KOPT-K1 (cell line): ENCODE measurements at regions not wholly inside any gene's neighbourhood (a gene's known extent, or its start where the extent isn't known, plus 50 kb on each side); places are given as distances from the start of the nearest gene placed in this dataset.

Source experiments
- H3K27ac ChIP-seq: fragments of 200-600 bp; sonication (generic); 2 replicates; pipeline ENCODE4 v1.5.1; 2016; ENCODE audit warnings: antibody characterized with exemption, mild to moderate bottlenecking, low read depth, low read length; ENCODE audit not compliant: poor library complexity, severe bottlenecking
- H3K36me3 ChIP-seq: fragments of 200-600 bp; sonication (generic); 2 replicates; pipeline ENCODE4 v1.5.1; 2017; ENCODE audit warnings: antibody characterized with exemption, mild to moderate bottlenecking, low read length, moderate library complexity; ENCODE audit not compliant: insufficient read depth
- H3K9me3 ChIP-seq: fragments of 200-600 bp; sonication (generic); 2 replicates; pipeline ENCODE4 v1.5.1; 2017; ENCODE audit warnings: antibody characterized with exemption, low read length, mild to moderate bottlenecking; ENCODE audit not compliant: insufficient read depth, poor library complexity, severe bottlenecking

DNA sequence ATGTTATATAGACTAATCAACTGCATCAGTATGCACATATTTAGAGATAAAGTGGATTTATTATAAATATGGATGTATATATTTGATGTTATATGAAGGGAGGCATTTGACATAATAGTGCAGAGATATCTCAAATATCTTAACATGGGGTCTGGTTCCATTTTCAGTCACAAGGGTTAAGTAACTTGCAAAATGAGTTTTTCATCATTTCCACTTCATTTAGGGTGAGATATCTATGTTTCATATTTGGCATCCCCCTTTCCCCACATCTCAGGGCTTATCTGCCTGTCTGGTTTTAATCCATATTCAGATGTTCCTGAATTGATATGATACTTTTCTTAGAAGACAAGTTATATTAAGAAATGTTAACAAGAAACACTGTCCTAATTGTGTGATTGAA, 2141.2 kb downstream of the PCDH9 start:
- no peaks in the 10 kb centered on the region for H3K36me3 ChIP-seq
- H3K9me3 ChIP-seq, result no peaks in the 10 kb centered on the region
- H3K27ac ChIP-seq, result no peak overlapping the region

DNA sequence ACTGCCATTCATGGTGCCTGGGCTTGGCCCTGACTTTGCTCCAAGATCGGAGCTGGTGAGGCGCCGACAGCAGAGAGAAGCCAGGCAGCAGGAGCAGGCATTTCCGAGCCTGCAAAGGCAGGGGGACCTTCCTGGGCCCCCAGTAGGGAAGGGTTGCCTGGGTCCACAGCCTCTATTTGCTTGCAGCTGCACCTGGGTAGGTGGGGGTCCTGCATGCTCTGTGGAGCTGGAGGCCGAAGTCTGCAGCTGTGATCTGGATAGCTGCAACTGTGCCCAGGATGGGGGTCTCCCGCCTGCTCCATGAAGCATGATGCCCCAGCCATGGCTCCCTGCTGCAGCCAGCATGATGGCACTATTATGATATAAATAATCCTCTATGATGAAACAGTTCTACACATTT, 2144.2 kb downstream of the PCDH9 start:
- Histone ChIP-seq H3K36me3 (no peaks in the 10 kb centered on the region), H3K27ac (no peak overlapping the region), H3K9me3 (no peaks in the 10 kb centered on the region)

DNA sequence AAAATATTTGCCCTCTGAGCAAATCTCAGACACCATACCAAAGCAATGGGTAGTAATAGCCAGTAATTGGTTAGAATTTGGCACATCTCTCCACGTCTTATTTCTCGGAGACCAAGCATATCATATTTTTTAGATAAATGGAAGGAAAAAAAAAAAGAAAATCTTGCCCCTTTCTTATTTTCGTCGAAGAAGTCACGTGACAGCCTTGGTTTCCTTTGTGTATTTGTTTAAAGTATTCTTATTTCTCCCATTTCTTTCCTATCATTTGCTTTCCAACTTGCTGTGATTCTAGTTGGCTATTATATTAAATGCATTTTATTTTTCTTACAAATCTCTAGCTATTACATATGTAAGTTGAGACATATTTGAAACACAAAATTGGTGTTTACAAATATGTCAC, 2155.9 kb downstream of the PCDH9 start:
- H3K9me3 ChIP-seq, result no peaks in the 10 kb centered on the region
- no peak overlapping the region for H3K27ac ChIP-seq
- H3K36me3 ChIP-seq, result no peaks in the 10 kb centered on the region

DNA sequence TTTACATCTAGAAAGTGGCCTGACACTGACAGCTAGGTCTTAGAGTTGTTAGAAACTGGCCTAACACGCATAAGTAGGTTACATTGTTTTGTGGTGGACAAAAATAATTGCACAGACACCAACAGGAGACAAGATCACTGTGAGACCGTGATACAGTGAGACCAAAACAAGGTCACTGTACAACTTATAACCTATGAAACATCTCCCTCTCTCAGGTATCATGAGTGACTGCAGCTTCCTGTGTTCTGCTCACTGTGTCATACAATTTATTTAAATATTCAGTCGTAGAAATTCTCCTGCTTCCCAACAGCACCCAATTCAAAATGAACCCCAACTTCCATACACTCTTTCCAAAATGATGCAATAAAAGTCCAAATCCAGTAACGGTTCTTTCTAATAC, 2165.2 kb downstream of the PCDH9 start:
- Histone ChIP-seq H3K36me3 (no peaks in the 10 kb centered on the region), H3K9me3 (no peaks in the 10 kb centered on the region), H3K27ac (no peak overlapping the region)

DNA sequence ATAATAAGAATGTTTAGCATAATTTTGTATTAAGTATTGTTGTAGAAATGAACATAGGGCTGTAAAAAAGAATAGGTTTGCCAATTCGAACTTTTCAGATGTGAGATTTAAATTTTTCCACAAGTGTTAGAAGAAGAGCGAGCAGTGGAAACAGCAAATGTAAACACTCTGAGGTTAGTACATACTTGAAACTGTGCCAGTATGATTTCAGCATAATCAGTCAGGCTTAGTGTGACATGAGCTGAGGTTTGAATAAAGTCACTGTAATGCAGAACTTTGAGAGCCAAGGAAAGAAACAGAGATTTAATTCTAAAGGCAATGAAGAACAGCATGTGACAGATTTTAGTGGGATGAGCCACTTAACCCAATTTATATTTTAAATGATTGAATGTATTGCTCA, 2166.4 kb downstream of the PCDH9 start:
- no peak overlapping the region for H3K27ac ChIP-seq
- no peaks in the 10 kb centered on the region for H3K36me3 ChIP-seq
- H3K9me3 ChIP-seq, result no peaks in the 10 kb centered on the region

DNA sequence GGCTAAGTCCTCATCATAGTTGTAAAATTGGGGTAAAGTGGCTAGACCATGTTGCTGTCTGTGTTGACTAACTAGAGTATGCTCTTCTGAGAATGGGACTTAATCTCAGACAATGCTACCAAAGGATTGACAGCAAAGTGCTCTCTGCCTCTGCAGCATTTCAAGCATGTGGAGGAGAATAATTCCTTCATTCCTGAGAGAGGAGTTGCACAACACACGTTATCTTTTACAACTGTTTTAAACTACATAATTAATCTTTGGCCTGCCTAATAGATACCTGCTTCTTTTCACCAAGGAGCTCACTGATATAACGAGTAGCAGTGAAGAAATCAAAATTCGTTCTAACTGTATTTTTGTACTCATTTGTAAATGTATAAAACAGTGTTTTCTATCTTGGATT, 2172.2 kb downstream of the PCDH9 start:
- Histone ChIP-seq H3K27ac (no peak overlapping the region), H3K36me3 (no peaks in the 10 kb centered on the region), H3K9me3 (no peaks in the 10 kb centered on the region)

DNA sequence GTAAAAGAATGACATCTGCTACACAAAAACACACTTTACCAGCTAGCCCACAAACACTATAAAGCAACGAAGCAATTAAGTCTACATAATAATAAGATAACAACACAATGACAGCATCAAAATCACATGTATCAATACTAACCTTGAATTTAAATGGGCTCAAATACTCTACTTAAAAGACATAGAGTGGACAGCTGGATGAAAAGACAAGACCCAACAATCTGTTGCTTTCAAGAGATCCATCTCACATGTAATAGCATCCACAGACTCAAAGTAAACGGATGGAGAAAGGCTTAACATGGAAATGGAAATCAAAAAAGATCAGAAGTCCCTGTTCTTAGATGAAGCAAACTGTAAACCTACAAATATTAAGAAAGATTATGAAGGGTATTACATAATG, 2175.9 kb downstream of the PCDH9 start:
- H3K9me3 ChIP-seq, result no peaks in the 10 kb centered on the region
- H3K36me3 ChIP-seq, result no peaks in the 10 kb centered on the region
- no peak overlapping the region for H3K27ac ChIP-seq

DNA sequence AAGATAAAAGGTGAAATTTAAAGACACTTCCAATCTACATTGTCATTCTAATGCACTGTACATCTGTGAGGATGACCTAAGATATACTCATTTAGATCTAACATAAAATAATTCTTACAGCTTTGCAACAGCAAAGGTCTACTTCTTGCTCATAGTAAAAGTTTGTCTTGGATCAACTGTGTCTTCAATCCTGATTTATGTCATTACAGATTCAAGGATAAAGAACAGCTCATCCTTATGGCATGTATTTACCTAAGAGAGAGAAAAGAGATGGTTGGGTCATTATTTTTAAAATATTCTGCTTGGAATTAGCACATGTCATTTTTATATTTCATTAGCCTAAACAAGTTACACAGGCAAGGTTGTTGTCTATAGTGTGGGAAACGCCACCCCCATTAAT, 2193.1 kb downstream of the PCDH9 start:
- Histone ChIP-seq H3K9me3 (no peaks in the 10 kb centered on the region), H3K36me3 (no peaks in the 10 kb centered on the region), H3K27ac (no peak overlapping the region)

DNA sequence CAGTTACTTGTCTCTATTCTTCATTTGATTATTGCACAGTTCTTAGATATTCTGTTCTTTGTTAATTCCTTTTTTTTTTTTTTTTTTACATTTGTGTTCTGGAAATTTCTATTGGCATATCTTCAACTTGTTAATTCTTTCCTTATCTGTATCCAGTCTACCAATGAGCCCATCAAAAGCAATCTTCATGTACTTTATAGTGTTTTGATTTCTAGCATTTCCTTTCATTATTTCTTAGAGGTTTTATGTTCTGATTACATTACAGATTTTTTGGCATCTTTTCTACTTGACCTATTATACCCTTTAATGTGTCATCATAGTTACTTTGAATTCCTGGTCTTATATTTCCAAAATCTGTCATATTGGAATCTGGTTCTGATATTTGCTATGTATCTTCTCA, 2194.8 kb downstream of the PCDH9 start:
- Histone ChIP-seq H3K36me3 (no peaks in the 10 kb centered on the region), H3K9me3 (no peaks in the 10 kb centered on the region), H3K27ac (no peak overlapping the region)

DNA sequence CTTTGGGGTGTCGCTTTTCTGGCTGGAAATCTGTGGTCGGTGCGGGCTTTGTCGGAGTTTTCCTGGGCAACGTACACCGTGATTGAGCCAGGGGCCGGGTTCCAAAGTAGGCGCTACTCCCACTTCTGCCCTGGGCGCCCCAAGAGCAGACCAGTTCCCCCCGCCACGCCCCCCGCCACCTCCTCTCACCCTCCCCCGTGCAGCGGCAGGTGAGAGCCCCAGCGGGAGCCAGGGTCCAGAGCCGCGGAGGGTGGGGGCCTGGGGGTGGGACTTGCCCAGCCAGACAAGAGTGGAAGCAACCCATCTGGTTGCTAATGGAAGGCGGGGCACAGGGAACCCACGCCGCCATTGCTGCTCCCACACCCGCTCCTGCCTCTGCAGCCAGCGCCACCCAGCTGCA, 2195.9 kb downstream of the PCDH9 start:
- Histone ChIP-seq H3K36me3 (no peaks in the 10 kb centered on the region), H3K9me3 (no peaks in the 10 kb centered on the region), H3K27ac (no peak overlapping the region)

DNA sequence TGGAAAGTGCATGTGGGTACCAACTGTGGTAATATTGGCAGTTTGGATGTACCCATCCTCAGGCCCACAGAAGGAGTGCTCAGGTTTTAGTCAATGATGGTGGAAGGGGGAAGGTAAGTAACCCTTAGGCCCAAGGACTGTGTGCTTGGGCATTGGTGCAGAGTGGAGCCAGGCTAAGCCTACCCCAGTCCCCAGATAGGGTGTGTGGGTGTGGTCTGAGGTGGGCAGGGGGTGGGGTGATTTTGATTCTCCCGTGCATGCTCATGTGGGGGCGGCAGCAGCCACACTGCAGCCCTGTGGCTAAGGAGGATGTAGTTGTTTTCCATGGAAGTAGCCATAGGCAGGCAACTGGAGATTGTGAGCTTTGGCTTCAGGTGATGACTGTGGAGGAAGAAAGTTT, 2197.3 kb downstream of the PCDH9 start:
- no peaks in the 10 kb centered on the region for H3K36me3 ChIP-seq
- H3K9me3 ChIP-seq, result no peaks in the 10 kb centered on the region
- no peak overlapping the region for H3K27ac ChIP-seq

DNA sequence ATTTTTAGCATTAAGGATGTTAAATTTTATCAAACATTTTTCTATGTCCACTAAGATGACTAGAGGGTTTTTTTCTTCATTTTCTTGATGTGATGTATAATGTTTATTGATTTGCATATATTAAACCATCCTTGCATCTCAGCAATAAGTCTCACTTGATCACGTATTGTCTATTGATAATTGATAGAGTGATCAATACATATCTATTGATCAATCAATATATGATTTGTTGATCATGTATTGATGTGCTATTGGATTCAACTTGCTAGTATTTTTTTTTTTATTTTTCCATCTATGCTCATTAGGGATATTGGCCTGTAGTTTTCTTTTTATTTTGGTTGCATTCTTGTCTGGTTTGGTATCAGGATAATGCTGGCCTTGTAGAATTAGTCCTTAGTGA, 2202.0 kb downstream of the PCDH9 start:
- no peak overlapping the region for H3K27ac ChIP-seq
- H3K36me3 ChIP-seq, result no peaks in the 10 kb centered on the region
- H3K9me3 ChIP-seq, result no peaks in the 10 kb centered on the region

DNA sequence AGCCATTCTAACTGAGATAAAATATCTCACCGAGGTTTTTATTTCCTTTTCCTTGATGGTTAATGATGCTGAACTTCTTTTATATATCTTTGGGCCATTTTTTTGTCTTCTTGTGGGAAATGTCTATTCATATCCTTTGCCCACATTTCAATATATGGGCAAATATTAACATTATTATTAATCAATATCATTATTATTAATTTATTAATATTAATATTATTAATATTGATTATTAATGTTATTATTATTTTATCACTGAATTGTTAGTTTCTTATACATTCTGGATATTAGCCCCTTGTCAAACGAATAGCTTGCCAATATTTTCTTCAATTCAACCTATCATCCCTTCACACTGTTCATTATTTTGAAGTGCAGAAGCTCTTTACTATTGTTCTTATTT, 2203.6 kb downstream of the PCDH9 start:
- no peak overlapping the region for H3K27ac ChIP-seq
- no peaks in the 10 kb centered on the region for H3K9me3 ChIP-seq

DNA sequence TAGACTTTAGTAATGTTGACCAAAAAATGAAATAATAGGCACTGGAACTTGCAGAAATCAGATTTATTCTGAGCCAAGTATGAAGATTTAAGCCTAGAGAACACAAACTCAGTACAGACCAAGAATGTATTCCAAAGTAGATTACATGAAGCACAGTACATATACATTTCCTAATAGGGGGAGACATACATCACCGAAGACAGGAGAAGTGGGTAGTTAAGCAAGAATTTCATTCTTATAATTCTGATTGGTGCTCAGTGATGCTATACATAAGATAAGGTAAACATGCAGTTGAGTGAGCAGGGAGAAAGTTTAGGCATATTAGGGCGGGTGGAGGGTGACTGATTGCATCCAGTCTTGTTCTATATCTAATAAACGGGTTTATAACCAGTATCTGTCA, 2218.8 kb downstream of the PCDH9 start:
- no peaks in the 10 kb centered on the region for H3K9me3 ChIP-seq
- no peaks in the 10 kb centered on the region for H3K36me3 ChIP-seq
- no peak overlapping the region for H3K27ac ChIP-seq

More for the DNA sequence above, 2203.6 kb downstream of the PCDH9 start:
- H3K36me3 ChIP-seq, result no peaks in the 10 kb centered on the region

DNA sequence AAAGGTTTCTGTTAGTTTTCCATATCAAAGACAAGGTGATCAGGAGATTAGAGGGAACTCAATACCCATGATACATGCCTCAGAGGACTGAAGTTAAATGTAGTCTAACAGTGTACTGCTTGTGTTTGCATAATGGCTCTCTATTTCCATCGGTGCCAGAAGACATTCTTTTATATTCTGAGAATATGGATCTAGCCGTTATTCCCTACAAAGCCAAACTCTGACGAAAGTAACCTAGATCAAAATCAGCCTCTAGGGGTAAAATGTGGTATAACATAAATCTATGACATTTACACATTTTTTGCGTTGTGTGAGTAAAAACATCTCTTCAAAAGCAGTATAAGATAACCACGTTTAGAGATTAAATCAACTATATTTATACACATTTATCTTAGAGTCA, 2232.7 kb downstream of the PCDH9 start:
- H3K36me3 ChIP-seq, result no peaks in the 10 kb centered on the region
- no peak overlapping the region for H3K27ac ChIP-seq
- H3K9me3 ChIP-seq, result no peaks in the 10 kb centered on the region

DNA sequence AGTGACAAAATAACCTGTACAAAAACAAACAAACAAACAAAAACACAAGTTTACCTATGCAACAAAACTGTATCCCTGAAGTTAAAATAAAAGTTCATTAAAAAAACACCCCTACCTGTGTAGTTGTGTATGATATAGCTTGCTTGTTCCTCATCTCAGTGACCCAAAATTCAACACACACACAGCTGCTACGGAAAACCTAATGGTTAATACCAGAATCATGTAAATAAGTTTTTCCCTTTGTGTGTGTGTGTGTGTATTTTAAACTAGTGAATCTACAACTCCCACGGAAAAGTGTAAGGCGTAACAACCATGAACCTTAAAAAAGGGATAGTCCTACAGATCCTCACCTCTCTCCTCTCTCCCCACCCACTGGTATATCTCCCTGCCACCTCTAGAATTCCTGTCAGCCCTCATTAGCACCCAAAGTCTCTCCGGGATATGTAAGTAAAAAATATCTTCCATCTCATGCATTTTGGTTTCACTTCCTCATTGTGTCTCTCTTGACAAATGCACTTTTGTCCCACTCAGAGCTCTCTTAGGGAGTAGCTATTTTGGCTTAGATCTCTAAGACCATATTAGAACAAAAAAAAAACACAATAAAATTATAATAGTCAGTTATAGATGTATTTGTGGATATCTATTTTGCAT, 2236.5 kb downstream of the PCDH9 start:
- Histone ChIP-seq H3K36me3 (no peaks in the 10 kb centered on the region), H3K27ac (no peak overlapping the region), H3K9me3 (no peaks in the 10 kb centered on the region)
